Kidney epithelial cell (primary cell): ENCODE measurements at regions not wholly inside any gene's neighbourhood (a gene's known extent, or its start where the extent isn't known, plus 50 kb on each side); places are given as distances from the start of the nearest gene placed in this dataset.
A peak's percentile ranks its signal among the peaks of the same experiment; 100 is the strongest.

ENCODE experiments used
- DNase-seq: peaks from one replicate; pipeline ENCODE4 v3.0.0-alpha.2; 2010; ENCODE audit warnings: low read depth
- H3K27me3 ChIP-seq: 2 replicates; pipeline ENCODE4 v1.6.0; 2011; ENCODE audit warnings: low read length; ENCODE audit not compliant: control insufficient read depth, insufficient read depth
- H3K36me3 ChIP-seq: 2 replicates; pipeline ENCODE4 v1.5.1; 2011; ENCODE audit warnings: low read length; ENCODE audit not compliant: control insufficient read depth, insufficient read depth
- H3K4me3 ChIP-seq: 2 replicates; pipeline ENCODE4 v1.5.1; 2011; ENCODE audit warnings: low read depth, mild to moderate bottlenecking, control low read depth, low read length
- CTCF ChIP-seq: IDR thresholded peaks from 2 replicates; pipeline ENCODE4 v1.5.1; 2011; ENCODE audit warnings: mild to moderate bottlenecking, moderate library complexity, low read length, control low read depth, inconsistent platforms; ENCODE audit not compliant: insufficient read depth, poor library complexity, severe bottlenecking

- no peaks in the 10 kb centered on the region for H3K36me3 ChIP-seq
- no peak for DNase-seq
- TF ChIP-seq CTCF, result no peak
- H3K27me3 ChIP-seq, result no peaks in the 10 kb centered on the region
- no peak overlapping the region for H3K4me3 ChIP-seq
These were observed 55.7 kb upstream of the RNPC3 start for GRCh38 chr1:103469801-103470200.

- H3K27me3 ChIP-seq, result no peaks in the 10 kb centered on the region
- no peak for DNase-seq
- H3K36me3 ChIP-seq, result no peaks in the 10 kb centered on the region
- no peak overlapping the region for H3K4me3 ChIP-seq
- TF ChIP-seq CTCF, result no peak
These were observed 58.4 kb upstream of the RNPC3 start for GRCh38 chr1:103467100-103467499.

- H3K27me3 ChIP-seq, result peaks cover 2% of the 10 kb centered on the region
- peak; percentile 50 for TF ChIP-seq CTCF
- H3K36me3 ChIP-seq, result no peaks in the 10 kb centered on the region
- DNase-seq, result no peak
- no peak overlapping the region for H3K4me3 ChIP-seq
These were observed 64.1 kb upstream of the RNPC3 start for GRCh38 chr1:103461161-103462105.

GRCh38 chr1:103460511-103460910 is 65.0 kb upstream of the RNPC3 start:
- Histone ChIP-seq H3K4me3 (no peak overlapping the region), H3K36me3 (no peaks in the 10 kb centered on the region), H3K27me3 (peaks cover 2% of the 10 kb centered on the region)
- no peak for DNase-seq
- no peak for TF ChIP-seq CTCF

GRCh38 chr1:103459346-103459745 is 66.2 kb upstream of the RNPC3 start:
- no peak for TF ChIP-seq CTCF
- DNase-seq, result no peak

GRCh38 chr1:103457886-103458455 is 67.5 kb upstream of the RNPC3 start:
- TF ChIP-seq CTCF, result no peak
- peaks cover 2% of the 10 kb centered on the region for H3K27me3 ChIP-seq
- no peak overlapping the region for H3K4me3 ChIP-seq
- H3K36me3 ChIP-seq, result no peaks in the 10 kb centered on the region
- no peak for DNase-seq

More at GRCh38 chr1:103459346-103459745, 66.2 kb upstream of the RNPC3 start:
- Histone ChIP-seq H3K27me3 (peaks cover 2% of the 10 kb centered on the region), H3K4me3 (no peak overlapping the region), H3K36me3 (no peaks in the 10 kb centered on the region)
